Adrenal gland (tissue), 9 donors: ENCODE measurements at regions not wholly inside any gene's neighbourhood (a gene's known extent, or its start where the extent isn't known, plus 50 kb on each side); places are given as distances from the start of the nearest gene placed in this dataset.

ENCODE experiments used
- DNase-seq, 7 donors: peaks; one replicate each; pipeline ENCODE4 v3.0.0-alpha.2; 2019 to 2020
- H3K27ac ChIP-seq, 5 donors: fragments of 200-600 bp; sonication (generic) in 4 of 5; 1 replicate in 3 of 5; 2 replicates in 2 of 5; pipeline versions ENCODE4 v1.5.1 to v1.8.0; 2016 to 2020; ENCODE audit warnings: mild to moderate bottlenecking in 1 of 5
- H3K27me3 ChIP-seq: fragments of 200-600 bp; 2 replicates; pipeline ENCODE4 v1.8.0; 2021
- H3K36me3 ChIP-seq, 2 donors: fragments of 200-600 bp; replicated peaks in 1 of 2; 1 replicate in 1 of 2; 2 replicates in 1 of 2; pipeline versions ENCODE4 v1.5.1 to v1.8.0; 2018 to 2022
- H3K4me1 ChIP-seq, 2 donors: fragments of 200-600 bp; replicated peaks in 1 of 2; 1 replicate in 1 of 2; 2 replicates in 1 of 2; pipeline versions ENCODE4 v1.5.1 to v1.8.0; 2018 to 2021
- H3K4me3 ChIP-seq, 4 donors: fragments of 200-600 bp; sonication (generic) in 3 of 4; one replicate each; pipeline ENCODE4 v1.5.1; 2016 to 2018
- H3K9me3 ChIP-seq, 3 donors: fragments of 200-600 bp; sonication (generic) in 1 of 3; replicated peaks in 1 of 3; 1 replicate in 2 of 3; 2 replicates in 1 of 3; pipeline versions ENCODE4 v1.5.1 to v1.8.0; 2016 to 2021
- POLR2A ChIP-seq, 2 donors: fragments of 450-650 bp; IDR thresholded peaks; one replicate each; pipeline ENCODE4 v1.6.1; 2017; ENCODE audit warnings: antibody characterized with exemption in 2 of 2, mild to moderate bottlenecking in 2 of 2, moderate library complexity in 1 of 2
- WGBS, 4 donors: extraction: QIAGEN DNeasy Blood & Tissue Kit in 2 of 4; methylation state at CpG; one replicate each; pipeline versions ENCODE4 v1.1.5 to v1.1.7; 2013 to 2017; 5-methylcytosine and 5-hydroxymethylcytosine counted together
- intact Hi-C, 2 donors: fragments of 100-400 bp; cut with DNase I; formaldehyde crosslinking; loops; one replicate each; pipeline versions ENCODE4 v1.14.1 to v1.15.0; 2022 to 2023
- TF ChIP-seq, protein P1 (sequence below), 6 experiments: fragments of 450-650 bp in 4 of 6; fragments of 200-600 bp in 2 of 6; sonication (generic) in 1 of 6; IDR thresholded peaks; 1 replicate in 5 of 6; 2 replicates in 1 of 6; pipeline versions ENCODE4 v1.5.1 to v1.8.0; 2016 to 2021; ENCODE audit warnings: antibody characterized with exemption in 6 of 6, mild to moderate bottlenecking in 2 of 6, moderate library complexity in 1 of 6
- donor health status: healthy with polysubstance abuse.
- donor health status: Bipolar disorder and iron deficiency.
- donor health status: DM: yes; HTN: yes; CAD: no.
- donor health status: DM: no; HTN: no; CAD: no.
- donor health status: DM: no; HTN: no; CAD: no.

DNA sequence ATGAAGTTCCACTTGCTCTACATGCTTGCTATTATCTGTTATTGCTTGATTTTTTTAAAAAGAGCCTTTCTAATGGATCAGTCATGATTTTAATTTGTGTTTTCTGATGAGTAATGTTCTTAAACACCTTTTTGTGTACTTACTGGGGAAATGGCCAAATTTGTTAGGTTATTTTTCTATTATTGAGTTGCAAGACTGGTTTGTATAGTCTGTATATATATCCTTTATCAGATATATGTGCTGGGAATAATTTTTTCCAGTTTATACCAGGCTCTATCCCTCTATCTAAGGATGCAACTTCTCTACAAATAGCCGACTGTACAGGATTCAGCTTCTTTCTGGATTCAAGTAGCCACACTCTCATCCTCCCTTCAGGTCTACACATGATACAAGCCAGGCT is 65.6 kb upstream of the SEC61G start:
- 89 to 100% (median 94%) methylated on average over 1 of the region's 1 CpG for whole genome bisulfite sequencing, 4 donors

DNA sequence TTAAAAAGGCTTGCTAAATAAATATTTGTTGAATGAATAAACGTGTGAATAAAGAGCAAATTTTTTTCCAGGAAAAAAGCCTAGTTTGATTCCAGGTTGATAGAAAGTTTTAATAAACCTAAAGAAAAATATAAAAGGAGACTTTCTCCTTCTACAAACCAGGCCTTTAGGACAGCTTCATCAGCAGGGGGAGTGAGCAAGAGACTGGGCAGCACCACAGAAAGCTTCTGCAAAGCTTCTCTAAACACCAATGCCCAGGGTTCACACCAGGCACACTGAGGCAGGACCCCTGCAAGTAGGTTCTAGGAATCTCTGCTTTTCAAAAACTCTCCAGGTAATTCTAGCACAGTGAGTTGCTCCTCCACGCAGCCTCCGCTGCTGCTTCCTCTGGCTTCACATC is 66.4 kb upstream of the SEC61G start:
- WGBS, 4 donors = 88 to 92% (median 89%) methylated on average over 3 of the region's 3 CpGs
- no peaks in the 10 kb centered on the region for H3K36me3 ChIP-seq
- no peak overlapping the region for H3K4me3 ChIP-seq
- H3K27me3 ChIP-seq = no peaks in the 10 kb centered on the region
- H3K27ac ChIP-seq = no peak overlapping the region
- H3K9me3 ChIP-seq = no peaks in the 10 kb centered on the region
- TF ChIP-seq POLR2A (IDR thresholded peaks at IDR 0.05) = no peak
- TF ChIP-seq, protein P1, sequence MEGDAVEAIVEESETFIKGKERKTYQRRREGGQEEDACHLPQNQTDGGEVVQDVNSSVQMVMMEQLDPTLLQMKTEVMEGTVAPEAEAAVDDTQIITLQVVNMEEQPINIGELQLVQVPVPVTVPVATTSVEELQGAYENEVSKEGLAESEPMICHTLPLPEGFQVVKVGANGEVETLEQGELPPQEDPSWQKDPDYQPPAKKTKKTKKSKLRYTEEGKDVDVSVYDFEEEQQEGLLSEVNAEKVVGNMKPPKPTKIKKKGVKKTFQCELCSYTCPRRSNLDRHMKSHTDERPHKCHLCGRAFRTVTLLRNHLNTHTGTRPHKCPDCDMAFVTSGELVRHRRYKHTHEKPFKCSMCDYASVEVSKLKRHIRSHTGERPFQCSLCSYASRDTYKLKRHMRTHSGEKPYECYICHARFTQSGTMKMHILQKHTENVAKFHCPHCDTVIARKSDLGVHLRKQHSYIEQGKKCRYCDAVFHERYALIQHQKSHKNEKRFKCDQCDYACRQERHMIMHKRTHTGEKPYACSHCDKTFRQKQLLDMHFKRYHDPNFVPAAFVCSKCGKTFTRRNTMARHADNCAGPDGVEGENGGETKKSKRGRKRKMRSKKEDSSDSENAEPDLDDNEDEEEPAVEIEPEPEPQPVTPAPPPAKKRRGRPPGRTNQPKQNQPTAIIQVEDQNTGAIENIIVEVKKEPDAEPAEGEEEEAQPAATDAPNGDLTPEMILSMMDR (IDR thresholded peaks at IDR 0.05) = no peak
- intact Hi-C loops = no loop called here
- no peak for DNase-seq
- H3K4me1 ChIP-seq = no peaks in the 10 kb centered on the region

More for the DNA sequence above, 65.6 kb upstream of the SEC61G start:
- H3K4me1 ChIP-seq = no peaks in the 10 kb centered on the region
- no peaks in the 10 kb centered on the region for H3K9me3 ChIP-seq
- intact Hi-C loops = no loop called here
- no peak overlapping the region for H3K4me3 ChIP-seq
- H3K36me3 ChIP-seq = no peaks in the 10 kb centered on the region
- DNase-seq = no peak
- TF ChIP-seq, protein P1 (IDR thresholded peaks at IDR 0.05) = no peak
- no peak for TF ChIP-seq POLR2A (IDR thresholded peaks at IDR 0.05)
- no peak overlapping the region for H3K27ac ChIP-seq
- no peaks in the 10 kb centered on the region for H3K27me3 ChIP-seq

DNA sequence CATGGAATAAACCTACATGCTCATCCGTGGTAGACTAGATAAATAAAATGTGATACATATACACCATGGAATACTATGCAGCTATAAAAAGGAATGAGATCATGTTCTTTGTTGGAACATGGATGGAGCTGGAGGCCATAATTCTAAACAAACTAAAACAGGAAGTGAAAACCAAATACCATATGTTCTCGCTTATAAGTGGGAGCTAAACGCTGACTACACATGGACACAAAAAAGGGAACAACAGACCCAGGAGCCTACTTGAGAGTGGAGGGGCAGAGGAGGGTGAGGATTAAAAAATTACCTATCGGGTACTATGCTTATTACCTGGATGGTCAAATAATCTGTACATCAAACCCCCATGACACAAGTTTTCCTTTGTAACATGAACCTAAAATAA is 68.7 kb upstream of the SEC61G start:
- Histone ChIP-seq H3K4me3 (no peak overlapping the region), H3K27ac (no peak overlapping the region), H3K27me3 (no peaks in the 10 kb centered on the region), H3K4me1 (no peaks in the 10 kb centered on the region), H3K9me3 (no peaks in the 10 kb centered on the region), H3K36me3 (no peaks in the 10 kb centered on the region)
- intact Hi-C loops = no loop called here
- no peak for TF ChIP-seq POLR2A (IDR thresholded peaks at IDR 0.05)
- TF ChIP-seq, protein P1 (IDR thresholded peaks at IDR 0.05) = no peak
- WGBS, 4 donors = 71 to 82% (median 76%) methylated on average over 4 of the region's 4 CpGs
- no peak for DNase-seq

DNA sequence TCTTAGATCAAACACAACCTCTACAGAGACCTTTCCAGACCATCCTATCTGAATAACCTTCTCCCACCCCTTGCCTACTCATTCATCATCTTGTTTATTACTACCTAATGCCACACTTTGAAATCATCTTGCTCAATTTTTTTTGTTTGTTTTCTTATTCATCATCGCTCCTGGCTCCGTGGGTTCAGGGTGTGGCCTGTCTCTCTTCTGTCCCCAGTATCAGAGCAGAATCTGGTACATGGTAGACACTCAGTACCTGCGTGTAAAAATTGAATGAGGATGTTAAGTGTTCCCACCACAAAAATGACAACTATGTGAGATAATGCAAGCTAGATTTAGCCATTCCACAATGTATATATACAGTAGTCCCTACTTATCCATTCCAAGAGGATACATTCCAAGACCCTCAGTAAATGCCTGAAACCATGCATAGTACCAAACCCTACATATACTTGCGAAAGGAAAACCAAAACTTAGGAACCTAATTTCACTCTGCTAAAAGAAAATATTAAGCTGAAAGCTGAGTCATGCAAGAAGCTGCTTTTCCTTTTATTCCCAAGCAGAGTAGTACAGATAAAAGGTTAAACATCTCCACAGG is 72.1 kb upstream of the SEC61G start:
- no peaks in the 10 kb centered on the region for H3K9me3 ChIP-seq
- no peak overlapping the region for H3K4me3 ChIP-seq
- H3K27me3 ChIP-seq = no peaks in the 10 kb centered on the region
- 80 to 87% (median 86%) methylated on average over 4 of the region's 4 CpGs for WGBS, 4 donors
- no peak for DNase-seq
- intact Hi-C loops = no loop called here
- TF ChIP-seq, protein P1 (IDR thresholded peaks at IDR 0.05) = no peak
- no peak for TF ChIP-seq POLR2A (IDR thresholded peaks at IDR 0.05)
- no peaks in the 10 kb centered on the region for H3K4me1 ChIP-seq
- H3K36me3 ChIP-seq = no peaks in the 10 kb centered on the region
- H3K27ac ChIP-seq = no peak overlapping the region
